ENCODE measurements at regions not wholly inside any gene's neighbourhood (a gene's known extent, or its start where the extent isn't known, plus 50 kb on each side); places are given as distances from the start of the nearest gene placed in this dataset.

- Histone ChIP-seq H3K9me3 (ENCODE audit: control insufficient read depth, insufficient read depth, low read length) (no peaks in the 10 kb centered on the region), H3K4me3 (ENCODE audit: low read depth, low read length) (no peak overlapping the region), H3K9ac (ENCODE audit: low read depth, low read length) (no peak overlapping the region), H3K36me3 (ENCODE audit: control insufficient read depth, insufficient read depth, low read length) (no peaks in the 10 kb centered on the region), H3K4me1 (ENCODE audit: control insufficient read depth, insufficient read depth, low read length) (no peaks in the 10 kb centered on the region), H3K27me3 (ENCODE audit: control insufficient read depth, insufficient read depth, low read length) (no peaks in the 10 kb centered on the region)
Observed at GRCh38 chr9:89730715-89731114, 125.9 kb downstream of the GADD45G start.

GRCh38 chr9:89731262-89732182, 126.7 kb downstream of the GADD45G start:
- H3K9ac ChIP-seq (ENCODE audit: low read depth, low read length) = no peak overlapping the region
- H3K4me3 ChIP-seq (ENCODE audit: low read depth, low read length) = no peak overlapping the region
- no peaks in the 10 kb centered on the region for H3K36me3 ChIP-seq (ENCODE audit: control insufficient read depth, insufficient read depth, low read length)
- no peaks in the 10 kb centered on the region for H3K9me3 ChIP-seq (ENCODE audit: control insufficient read depth, insufficient read depth, low read length)
- H3K4me1 ChIP-seq (ENCODE audit: control insufficient read depth, insufficient read depth, low read length) = no peaks in the 10 kb centered on the region
- H3K27me3 ChIP-seq (ENCODE audit: control insufficient read depth, insufficient read depth, low read length) = no peaks in the 10 kb centered on the region

- H3K4me3 ChIP-seq (ENCODE audit: low read depth, low read length) = no peak overlapping the region
- no peaks in the 10 kb centered on the region for H3K36me3 ChIP-seq (ENCODE audit: control insufficient read depth, insufficient read depth, low read length)
- no peaks in the 10 kb centered on the region for H3K4me1 ChIP-seq (ENCODE audit: control insufficient read depth, insufficient read depth, low read length)
- no peak overlapping the region for H3K9ac ChIP-seq (ENCODE audit: low read depth, low read length)
- no peaks in the 10 kb centered on the region for H3K27me3 ChIP-seq (ENCODE audit: control insufficient read depth, insufficient read depth, low read length)
- no peaks in the 10 kb centered on the region for H3K9me3 ChIP-seq (ENCODE audit: control insufficient read depth, insufficient read depth, low read length)
Observed at GRCh38 chr9:89732295-89732938, 127.6 kb downstream of the GADD45G start.

GRCh38 chr9:89732939-89733324, 128.1 kb downstream of the GADD45G start:
- H3K9ac ChIP-seq (ENCODE audit: low read depth, low read length) = no peak overlapping the region
- H3K4me1 ChIP-seq (ENCODE audit: control insufficient read depth, insufficient read depth, low read length) = no peaks in the 10 kb centered on the region
- H3K27me3 ChIP-seq (ENCODE audit: control insufficient read depth, insufficient read depth, low read length) = no peaks in the 10 kb centered on the region
- H3K36me3 ChIP-seq (ENCODE audit: control insufficient read depth, insufficient read depth, low read length) = no peaks in the 10 kb centered on the region
- H3K9me3 ChIP-seq (ENCODE audit: control insufficient read depth, insufficient read depth, low read length) = no peaks in the 10 kb centered on the region
- no peak overlapping the region for H3K4me3 ChIP-seq (ENCODE audit: low read depth, low read length)

- Histone ChIP-seq H3K9ac (ENCODE audit: low read depth, low read length) (no peak overlapping the region), H3K27me3 (ENCODE audit: control insufficient read depth, insufficient read depth, low read length) (no peaks in the 10 kb centered on the region), H3K9me3 (ENCODE audit: control insufficient read depth, insufficient read depth, low read length) (no peaks in the 10 kb centered on the region), H3K4me1 (ENCODE audit: control insufficient read depth, insufficient read depth, low read length) (no peaks in the 10 kb centered on the region), H3K36me3 (ENCODE audit: control insufficient read depth, insufficient read depth, low read length) (no peaks in the 10 kb centered on the region), H3K4me3 (ENCODE audit: low read depth, low read length) (no peak overlapping the region)
Observed at GRCh38 chr9:89734600-89735041, 129.8 kb downstream of the GADD45G start.

GRCh38 chr9:89738137-89738932, 133.5 kb downstream of the GADD45G start:
- no peaks in the 10 kb centered on the region for H3K9me3 ChIP-seq (ENCODE audit: control insufficient read depth, insufficient read depth, low read length)
- H3K27me3 ChIP-seq (ENCODE audit: control insufficient read depth, insufficient read depth, low read length) = no peaks in the 10 kb centered on the region
- no peaks in the 10 kb centered on the region for H3K36me3 ChIP-seq (ENCODE audit: control insufficient read depth, insufficient read depth, low read length)
- no peaks in the 10 kb centered on the region for H3K4me1 ChIP-seq (ENCODE audit: control insufficient read depth, insufficient read depth, low read length)
- no peak overlapping the region for H3K9ac ChIP-seq (ENCODE audit: low read depth, low read length)
- H3K4me3 ChIP-seq (ENCODE audit: low read depth, low read length) = no peak overlapping the region

GRCh38 chr9:89739511-89739910, 134.7 kb downstream of the GADD45G start:
- Histone ChIP-seq H3K9me3 (ENCODE audit: control insufficient read depth, insufficient read depth, low read length) (no peaks in the 10 kb centered on the region), H3K4me3 (ENCODE audit: low read depth, low read length) (no peak overlapping the region), H3K9ac (ENCODE audit: low read depth, low read length) (no peak overlapping the region), H3K4me1 (ENCODE audit: control insufficient read depth, insufficient read depth, low read length) (peaks cover 3% of the 10 kb centered on the region), H3K36me3 (ENCODE audit: control insufficient read depth, insufficient read depth, low read length) (no peaks in the 10 kb centered on the region), H3K27me3 (ENCODE audit: control insufficient read depth, insufficient read depth, low read length) (no peaks in the 10 kb centered on the region)

GRCh38 chr9:89739916-89740315, 135.1 kb downstream of the GADD45G start:
- Histone ChIP-seq H3K4me1 (ENCODE audit: control insufficient read depth, insufficient read depth, low read length) (peaks cover 3% of the 10 kb centered on the region), H3K4me3 (ENCODE audit: low read depth, low read length) (no peak overlapping the region), H3K9me3 (ENCODE audit: control insufficient read depth, insufficient read depth, low read length) (no peaks in the 10 kb centered on the region), H3K9ac (ENCODE audit: low read depth, low read length) (no peak overlapping the region), H3K36me3 (ENCODE audit: control insufficient read depth, insufficient read depth, low read length) (no peaks in the 10 kb centered on the region), H3K27me3 (ENCODE audit: control insufficient read depth, insufficient read depth, low read length) (no peaks in the 10 kb centered on the region)

GRCh38 chr9:89740722-89741121, 135.9 kb downstream of the GADD45G start:
- no peaks in the 10 kb centered on the region for H3K27me3 ChIP-seq (ENCODE audit: control insufficient read depth, insufficient read depth, low read length)
- H3K9ac ChIP-seq (ENCODE audit: low read depth, low read length) = no peak overlapping the region
- H3K9me3 ChIP-seq (ENCODE audit: control insufficient read depth, insufficient read depth, low read length) = no peaks in the 10 kb centered on the region
- peaks cover 3% of the 10 kb centered on the region for H3K4me1 ChIP-seq (ENCODE audit: control insufficient read depth, insufficient read depth, low read length)
- no peak overlapping the region for H3K4me3 ChIP-seq (ENCODE audit: low read depth, low read length)
- no peaks in the 10 kb centered on the region for H3K36me3 ChIP-seq (ENCODE audit: control insufficient read depth, insufficient read depth, low read length)

GRCh38 chr9:89742660-89743059, 137.8 kb downstream of the GADD45G start:
- Histone ChIP-seq H3K36me3 (ENCODE audit: control insufficient read depth, insufficient read depth, low read length) (no peaks in the 10 kb centered on the region), H3K9me3 (ENCODE audit: control insufficient read depth, insufficient read depth, low read length) (no peaks in the 10 kb centered on the region), H3K27me3 (ENCODE audit: control insufficient read depth, insufficient read depth, low read length) (no peaks in the 10 kb centered on the region), H3K4me1 (ENCODE audit: control insufficient read depth, insufficient read depth, low read length) (peaks cover 3% of the 10 kb centered on the region), H3K9ac (ENCODE audit: low read depth, low read length) (no peak overlapping the region), H3K4me3 (ENCODE audit: low read depth, low read length) (no peak overlapping the region)

- Histone ChIP-seq H3K36me3 (ENCODE audit: control insufficient read depth, insufficient read depth, low read length) (no peaks in the 10 kb centered on the region), H3K9ac (ENCODE audit: low read depth, low read length) (no peak overlapping the region), H3K27me3 (ENCODE audit: control insufficient read depth, insufficient read depth, low read length) (no peaks in the 10 kb centered on the region), H3K9me3 (ENCODE audit: control insufficient read depth, insufficient read depth, low read length) (no peaks in the 10 kb centered on the region), H3K4me3 (ENCODE audit: low read depth, low read length) (no peak overlapping the region), H3K4me1 (ENCODE audit: control insufficient read depth, insufficient read depth, low read length) (peaks cover 3% of the 10 kb centered on the region)
Observed at GRCh38 chr9:89743216-89743572, 138.4 kb downstream of the GADD45G start.
